Heart left ventricle (tissue), 16 donors: ENCODE measurements at regions not wholly inside any gene's neighbourhood (a gene's known extent, or its start where the extent isn't known, plus 50 kb on each side); places are given as distances from the start of the nearest gene placed in this dataset.

Experiments used
- ATAC-seq, 4 donors: fragments of 200-7000 bp; cut with Tn5 transposase; one replicate each; pipeline ENCODE4 v1.9.1; 2020 to 2022; ENCODE audit warnings: moderate library complexity in 4 of 4, mild to moderate bottlenecking in 3 of 4, moderate number of reproducible peaks in 1 of 4
- DNase-seq, 5 donors: peaks; one replicate each; pipeline ENCODE4 v3.0.0-alpha.2; 2020
- H3K27ac ChIP-seq, 12 donors: fragments of 200-600 bp; sonication (generic) in 4 of 12; one replicate each; pipeline versions ENCODE4 v1.5.0 to v1.8.0; 2016 to 2022; ENCODE audit warnings: mild to moderate bottlenecking in 2 of 12
- H3K27me3 ChIP-seq, 9 donors: fragments of 200-600 bp; sonication (generic) in 2 of 9; one replicate each; pipeline versions ENCODE4 v1.5.1 to v1.8.0; 2016 to 2022; ENCODE audit warnings: mild to moderate bottlenecking in 3 of 9
- H3K36me3 ChIP-seq, 9 donors: fragments of 200-600 bp; sonication (generic) in 2 of 9; one replicate each; pipeline versions ENCODE4 v1.5.0 to v1.8.0; 2018 to 2022; ENCODE audit warnings: mild to moderate bottlenecking in 2 of 9
- H3K4me1 ChIP-seq, 12 donors: fragments of 200-600 bp; sonication (generic) in 4 of 12; one replicate each; pipeline versions ENCODE4 v1.5.0 to v1.8.0; 2016 to 2022; ENCODE audit warnings: mild to moderate bottlenecking in 3 of 12
- H3K4me3 ChIP-seq, 12 donors: fragments of 200-600 bp; sonication (generic) in 4 of 12; one replicate each; pipeline versions ENCODE4 v1.5.0 to v1.8.0; 2017 to 2022; ENCODE audit warnings: mild to moderate bottlenecking in 9 of 12, moderate library complexity in 4 of 12
- H3K9me3 ChIP-seq, 12 donors: fragments of 200-600 bp; sonication (generic) in 4 of 12; one replicate each; pipeline versions ENCODE4 v1.5.0 to v1.8.0; 2016 to 2022; ENCODE audit warnings: mild to moderate bottlenecking in 1 of 12
- CTCF ChIP-seq, 12 donors: fragments of 200-600 bp; sonication (generic) in 4 of 12; IDR thresholded peaks; one replicate each; pipeline versions ENCODE4 v1.5.0 to v1.8.0; 2018 to 2022; ENCODE audit warnings: antibody characterized with exemption in 12 of 12, mild to moderate bottlenecking in 5 of 12
- POLR2A ChIP-seq, 2 donors: fragments of 450-650 bp; IDR thresholded peaks; one replicate each; pipeline ENCODE4 v1.6.1; 2017; ENCODE audit warnings: antibody characterized with exemption in 2 of 2, mild to moderate bottlenecking in 2 of 2, moderate library complexity in 2 of 2
- WGBS, 4 donors: extraction: QIAGEN DNeasy Blood & Tissue Kit in 2 of 4; methylation state at CpG; one replicate each; pipeline versions ENCODE4 v1.1.5 to v1.1.7; 2013 to 2018; 5-methylcytosine and 5-hydroxymethylcytosine counted together
- intact Hi-C, 10 donors: fragments of 100-400 bp; cut with DNase I; formaldehyde crosslinking; loops; one replicate each; pipeline versions ENCODE4 v1.11.1 to v1.14.2; 2022
- donor health status: ischemic (EF 13 %, LVEDD 7.1; RV severe dilation, severe dysfunction).
- donor health status: healthy with polysubstance abuse.
- donor health status: DM: no; HTN: yes; CAD: no.
- donor health status: DM: no; HTN: no; CAD: no.
- donor health status: ischemic (EF 25% LVEDD 6.9; RV normal size, moderate dysfunction).
- donor health status: ischemic (EF 25% LVEDD 5.7; RV mildly dilated, moderate dysfunction).
- donor health status: healthy.
- donor health status: DM: yes; HTN: yes; CAD: no.
- donor health status: ischemic (EF 35%, LVEDD 5.7; RV mildly dilated, moderate dysfunction).
- donor health status: nonischemic (EF 11% LVEDD 7.7; RV severe dilation, severe dysfunction).
- donor health status: DM: yes; HTN: yes; CAD: no.
- donor health status: PGD.
- donor health status: ischemic (EF 29% LVEDD 5.4; RV normal size, mild dysfunction).
- donor health status: nonischemic (EF 23%, LVEDD 6.1; RV moderate dilation, normal function).

GRCh38 chr2:16207611-16208010 is 267.3 kb downstream of the MYCN start:
- H3K27me3 ChIP-seq = no peaks in the 10 kb centered on the region
- no peak for DNase-seq
- no peak for TF ChIP-seq CTCF (IDR thresholded peaks at IDR 0.05)
- H3K36me3 ChIP-seq = no peaks in the 10 kb centered on the region
- H3K27ac ChIP-seq = no peak overlapping the region
- no peaks in the 10 kb centered on the region for H3K9me3 ChIP-seq
- H3K4me1 ChIP-seq = no peaks in the 10 kb centered on the region
- 79 to 80% (median 80%) methylated on average over 2 of the region's 2 CpGs for WGBS, 4 donors
- ATAC-seq = no peak
- intact Hi-C loops = no loop called here
- no peak overlapping the region for H3K4me3 ChIP-seq

- H3K36me3 ChIP-seq = no peaks in the 10 kb centered on the region
- DNase-seq = no peak
- no peaks in the 10 kb centered on the region for H3K9me3 ChIP-seq
- no peak overlapping the region for H3K27ac ChIP-seq
- ATAC-seq = no peak
- no peak overlapping the region for H3K4me3 ChIP-seq
- WGBS, 4 donors = 89 to 95% (median 94%) methylated on average over 3 of the region's 3 CpGs
- no peak for TF ChIP-seq POLR2A (IDR thresholded peaks at IDR 0.05)
- TF ChIP-seq CTCF (IDR thresholded peaks at IDR 0.05) = no peak
- no peaks in the 10 kb centered on the region for H3K27me3 ChIP-seq
- intact Hi-C loops = no loop called here
- H3K4me1 ChIP-seq = no peaks in the 10 kb centered on the region
These were observed 266.8 kb downstream of the MYCN start for GRCh38 chr2:16207151-16207550.

DNA sequence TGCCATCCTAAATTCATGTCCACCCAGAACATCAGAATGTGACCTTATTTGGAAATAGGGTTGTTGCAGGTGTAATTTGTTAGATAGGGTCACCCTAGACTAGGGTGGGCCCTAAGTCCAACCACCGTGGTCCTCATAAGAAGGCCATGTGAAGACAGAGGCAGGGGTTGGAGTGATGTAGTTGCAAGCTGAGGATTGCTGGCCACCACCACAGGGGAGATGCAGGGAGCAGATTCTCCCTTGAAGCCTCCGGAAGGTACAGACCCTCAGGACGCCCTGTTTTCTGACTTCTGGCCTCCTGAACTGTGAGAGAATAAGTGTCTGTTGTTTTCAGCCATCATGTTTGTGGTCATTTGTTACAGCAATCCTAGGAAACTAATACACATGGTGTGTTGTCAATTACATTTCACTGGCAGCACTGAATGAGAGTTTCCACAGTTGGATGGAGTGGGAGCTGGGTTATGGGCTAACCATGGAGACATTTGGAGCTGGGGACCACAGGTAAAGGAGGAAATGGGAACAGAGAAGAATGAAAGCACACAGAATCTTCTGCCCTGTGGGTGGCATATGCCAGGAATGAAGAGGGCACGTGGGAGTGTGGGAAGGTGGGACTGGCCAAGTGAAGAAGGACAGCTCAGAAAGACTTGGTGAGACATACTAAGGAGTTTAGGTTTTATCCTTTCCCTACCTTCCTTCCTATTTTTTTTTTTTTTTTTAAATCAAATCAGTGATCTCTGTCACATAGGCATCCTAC is 266.0 kb downstream of the MYCN start:
- Histone ChIP-seq H3K27ac (no peak overlapping the region), H3K4me3 (no peak overlapping the region), H3K27me3 (no peaks in the 10 kb centered on the region), H3K36me3 (no peaks in the 10 kb centered on the region), H3K9me3 (no peaks in the 10 kb centered on the region), H3K4me1 (no peaks in the 10 kb centered on the region)
- TF ChIP-seq POLR2A (IDR thresholded peaks at IDR 0.05) (no peak), CTCF (IDR thresholded peaks at IDR 0.05) (no peak)
- ATAC-seq = no peak
- intact Hi-C loops = no loop called here
- no peak for DNase-seq
- 79 to 86% (median 80%) methylated on average over 4 of the region's 4 CpGs for WGBS, 4 donors

DNA sequence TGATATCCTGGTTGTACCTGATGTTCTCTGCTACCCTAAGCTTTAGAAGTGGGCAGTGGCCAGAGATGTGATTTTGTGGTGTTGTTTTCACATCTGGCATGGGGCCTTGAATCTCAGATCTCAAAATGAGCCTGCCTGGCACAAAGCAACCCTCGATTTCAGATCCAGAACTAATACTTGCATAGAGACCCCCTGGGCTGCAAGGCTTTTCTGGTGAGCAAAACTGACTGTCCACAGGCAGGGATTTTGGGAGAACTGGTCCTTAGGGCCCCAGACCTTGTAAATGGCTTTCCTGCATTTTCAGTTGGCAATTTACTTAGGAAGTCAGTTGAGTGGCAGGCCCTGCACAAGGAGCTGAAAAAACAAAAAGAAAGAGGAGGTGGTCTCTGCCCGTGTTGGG is 265.3 kb downstream of the MYCN start:
- H3K9me3 ChIP-seq = no peaks in the 10 kb centered on the region
- no peak overlapping the region for H3K4me3 ChIP-seq
- H3K27ac ChIP-seq = no peak overlapping the region
- H3K27me3 ChIP-seq = no peaks in the 10 kb centered on the region
- H3K4me1 ChIP-seq = no peaks in the 10 kb centered on the region
- WGBS, 4 donors = 71 to 88% (median 81%) methylated on average over 2 of the region's 2 CpGs
- H3K36me3 ChIP-seq = no peaks in the 10 kb centered on the region
- DNase-seq (no peak), ATAC-seq (no peak)
- intact Hi-C loops = no loop called here
- TF ChIP-seq POLR2A (IDR thresholded peaks at IDR 0.05) (no peak), CTCF (IDR thresholded peaks at IDR 0.05) (no peak)
